B cell (primary cell): ENCODE measurements at regions not wholly inside any gene's neighbourhood (a gene's known extent, or its start where the extent isn't known, plus 50 kb on each side); places are given as distances from the start of the nearest gene placed in this dataset.

Experiments
- ATAC-seq: fragments of 200-7000 bp; cut with Tn5 transposase; one replicate; pipeline ENCODE4 v1.10.0; 2021; ENCODE audit warnings: low read depth, mild to moderate bottlenecking, moderate number of reproducible peaks, moderate library complexity
- CTCF ChIA-PET: fragments of 350-600 bp; sonication (Branson Sonifier 250); formaldehyde crosslinking; loops from one replicate; lab custom pipeline; 2021; ENCODE audit warnings: antibody characterized with exemption, inconsistent platforms; lab: Charles Lee
- POLR2A ChIA-PET: fragments of 350-600 bp; sonication (Branson Sonifier 250); formaldehyde crosslinking; loops from one replicate; lab custom pipeline; 2021; ENCODE audit warnings: antibody characterized with exemption; lab: Charles Lee
- DNase-seq: peaks from one replicate; pipeline ENCODE4 v3.0.0; 2013
- H2AFZ ChIP-seq: 2 replicates; pipeline ENCODE4 v1.6.1; 2012; ENCODE audit warnings: mild to moderate bottlenecking, low read depth, low read length; ENCODE audit not compliant: insufficient read depth, poor library complexity, severe bottlenecking
- H3K27ac ChIP-seq, 2 donors: 1 replicate in 1 of 2; 2 replicates in 1 of 2; pipeline ENCODE4 v1.5.1; 2012 to 2013; ENCODE audit warnings: low read length in 2 of 2, mild to moderate bottlenecking in 2 of 2, moderate library complexity in 1 of 2
- H3K27me3 ChIP-seq, 4 experiments: fragments of 200-600 bp in 1 of 4; sonication (generic) in 1 of 4; replicated peaks in 1 of 4; 1 replicate in 2 of 4; 2 replicates in 2 of 4; pipeline versions ENCODE4 v1.6.1 to v1.7.0; 2013 to 2016; ENCODE audit warnings: low read length in 3 of 4, mild to moderate bottlenecking in 2 of 4, mixed read lengths in 1 of 4, moderate library complexity in 1 of 4; ENCODE audit not compliant: insufficient read depth in 4 of 4, control insufficient read depth in 3 of 4; ENCODE audit errors: control extremely low read depth in 1 of 4
- H3K36me3 ChIP-seq, 2 experiments: replicated peaks in 1 of 2; 1 replicate in 1 of 2; 2 replicates in 1 of 2; pipeline versions ENCODE4 v1.6.1 to v1.7.1; 2013; ENCODE audit warnings: low read length in 1 of 2; ENCODE audit not compliant: insufficient read depth in 2 of 2, control insufficient read depth in 1 of 2; ENCODE audit errors: control extremely low read depth in 1 of 2, extremely low read depth in 1 of 2
- H3K4me1 ChIP-seq, 2 donors: fragments of 200-600 bp in 1 of 2; sonication (generic) in 1 of 2; 1 replicate in 1 of 2; 2 replicates in 1 of 2; pipeline versions ENCODE4 v1.5.1 to v1.6.1; 2013 to 2017; ENCODE audit warnings: low read length in 2 of 2; ENCODE audit not compliant: control insufficient read depth in 2 of 2, insufficient read depth in 2 of 2
- H3K4me2 ChIP-seq: replicated peaks from 2 replicates; pipeline ENCODE3; 2012; ENCODE audit warnings: mild to moderate bottlenecking, low read depth, low read length; ENCODE audit not compliant: poor library complexity, severe bottlenecking
- H3K4me3 ChIP-seq, 5 experiments: fragments of 200-600 bp in 1 of 5; sonication (generic) in 1 of 5; 1 replicate in 3 of 5; 2 replicates in 2 of 5; pipeline versions ENCODE4 v1.5.1 to v1.7.0; 2011 to 2016; ENCODE audit warnings: low read length in 4 of 5, mild to moderate bottlenecking in 4 of 5, low read depth in 2 of 5, control low read depth in 1 of 5, moderate library complexity in 1 of 5; ENCODE audit not compliant: insufficient read depth in 1 of 5; ENCODE audit errors: control extremely low read depth in 1 of 5, extremely low read depth in 1 of 5
- H3K79me2 ChIP-seq: fragments of 200-600 bp; sonication (generic); one replicate; pipeline ENCODE4 v1.6.0; 2016; ENCODE audit warnings: low read length; ENCODE audit not compliant: control insufficient read depth, insufficient read depth
- H3K9ac ChIP-seq: fragments of 200-600 bp; sonication (generic); 2 replicates; pipeline ENCODE4 v1.6.1; 2017; ENCODE audit warnings: mild to moderate bottlenecking, low read length, moderate library complexity
- H3K9me3 ChIP-seq, 3 donors: one replicate each; pipeline versions ENCODE4 v1.6.1 to v1.7.1; 2013; ENCODE audit warnings: low read length in 2 of 3; ENCODE audit not compliant: control insufficient read depth in 2 of 3, insufficient read depth in 1 of 3; ENCODE audit errors: control extremely low read depth in 1 of 3
- H4K20me1 ChIP-seq: 2 replicates; pipeline ENCODE4 v1.6.0; 2012; ENCODE audit warnings: mild to moderate bottlenecking, low read length; ENCODE audit not compliant: insufficient read depth, control insufficient read depth, poor library complexity, severe bottlenecking
- H3K27ac Mint-ChIP-seq: one replicate; pipeline ENCODE4 v1.8.0; 2021; ENCODE audit warnings: mixed read lengths
- H3K27me3 Mint-ChIP-seq: one replicate; pipeline ENCODE4 v1.8.0; 2021; ENCODE audit warnings: mixed read lengths
- H3K4me1 Mint-ChIP-seq: one replicate; pipeline ENCODE4 v1.8.0; 2021; ENCODE audit warnings: mixed read lengths
- H3K4me3 Mint-ChIP-seq: one replicate; pipeline ENCODE4 v1.8.0; 2021; ENCODE audit warnings: mixed read lengths
- H3K9me3 Mint-ChIP-seq: one replicate; pipeline ENCODE4 v1.8.0; 2022; ENCODE audit warnings: mixed read lengths; ENCODE audit not compliant: insufficient read depth
- EZH2 ChIP-seq: IDR thresholded peaks from 2 replicates; pipeline ENCODE4 v1.6.1; 2012; ENCODE audit warnings: borderline replicate concordance, low read depth, mild to moderate bottlenecking, moderate library complexity, low read length; ENCODE audit not compliant: insufficient read depth, poor library complexity, severe bottlenecking
- WGBS: methylation state at CpG from one replicate; pipeline ENCODE4 v1.1.5; 2013; ENCODE audit warnings: missing lambda C conversion rate; ENCODE audit not compliant: insufficient coverage; 5-methylcytosine and 5-hydroxymethylcytosine counted together
- intact Hi-C: fragments of 100-400 bp; cut with micrococcal nuclease; formaldehyde crosslinking; loops from one replicate; pipeline ENCODE4 v1.10.0; 2022
- TF ChIP-seq, protein P1 (sequence below): fragments of 200-600 bp; IDR thresholded peaks from one replicate; pipeline ENCODE4 v1.8.0; 2022; ENCODE audit warnings: antibody characterized with exemption, mild to moderate bottlenecking

DNA sequence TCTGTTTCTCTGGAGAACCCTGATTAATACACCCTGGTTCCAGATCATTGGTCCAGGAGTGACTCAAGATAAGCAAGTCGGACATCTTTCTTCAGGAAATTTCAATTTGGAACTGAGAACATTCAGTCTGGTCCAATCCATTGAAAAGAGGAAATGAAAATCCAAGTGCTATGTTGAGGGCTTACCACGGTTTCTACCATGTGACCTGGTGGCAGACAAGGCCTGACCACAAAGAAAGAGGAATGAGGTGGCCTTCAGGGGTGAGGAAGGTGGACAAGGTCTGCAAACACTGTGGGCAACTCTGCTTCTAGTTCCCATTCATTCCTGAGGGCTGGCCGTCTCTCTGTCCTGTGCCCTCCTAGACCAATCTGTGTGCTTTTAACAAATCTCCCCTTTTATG, 149.2 kb upstream of the GHITM start:
- ATAC-seq (no peak), DNase-seq (peak; percentile 6)
- H3K9me3 ChIP-seq, result no peaks in the 10 kb centered on the region
- H2AFZ ChIP-seq, result no peak overlapping the region
- peaks cover 1% of the 10 kb centered on the region for H3K4me1 Mint-ChIP-seq
- H3K4me3 Mint-ChIP-seq, result no peak overlapping the region
- no peak overlapping the region for H3K9ac ChIP-seq
- no peak overlapping the region for H3K4me2 ChIP-seq
- H3K27me3 Mint-ChIP-seq, result peaks cover 12% of the 10 kb centered on the region
- TF ChIP-seq EZH2, result no peak
- TF ChIP-seq, protein P1, sequence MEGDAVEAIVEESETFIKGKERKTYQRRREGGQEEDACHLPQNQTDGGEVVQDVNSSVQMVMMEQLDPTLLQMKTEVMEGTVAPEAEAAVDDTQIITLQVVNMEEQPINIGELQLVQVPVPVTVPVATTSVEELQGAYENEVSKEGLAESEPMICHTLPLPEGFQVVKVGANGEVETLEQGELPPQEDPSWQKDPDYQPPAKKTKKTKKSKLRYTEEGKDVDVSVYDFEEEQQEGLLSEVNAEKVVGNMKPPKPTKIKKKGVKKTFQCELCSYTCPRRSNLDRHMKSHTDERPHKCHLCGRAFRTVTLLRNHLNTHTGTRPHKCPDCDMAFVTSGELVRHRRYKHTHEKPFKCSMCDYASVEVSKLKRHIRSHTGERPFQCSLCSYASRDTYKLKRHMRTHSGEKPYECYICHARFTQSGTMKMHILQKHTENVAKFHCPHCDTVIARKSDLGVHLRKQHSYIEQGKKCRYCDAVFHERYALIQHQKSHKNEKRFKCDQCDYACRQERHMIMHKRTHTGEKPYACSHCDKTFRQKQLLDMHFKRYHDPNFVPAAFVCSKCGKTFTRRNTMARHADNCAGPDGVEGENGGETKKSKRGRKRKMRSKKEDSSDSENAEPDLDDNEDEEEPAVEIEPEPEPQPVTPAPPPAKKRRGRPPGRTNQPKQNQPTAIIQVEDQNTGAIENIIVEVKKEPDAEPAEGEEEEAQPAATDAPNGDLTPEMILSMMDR, result no peak
- WGBS, result 15% methylated on average over 2 of the region's 3 CpGs
- CTCF ChIA-PET, result no interaction called here
- H3K4me3 ChIP-seq, result no peak overlapping the region
- H3K36me3 ChIP-seq, result no peaks in the 10 kb centered on the region
- intact Hi-C loops, result no loop called here
- no peak overlapping the region for H3K27ac ChIP-seq
- H3K27me3 ChIP-seq, result no peaks in the 10 kb centered on the region
- H3K9me3 Mint-ChIP-seq, result no peaks in the 10 kb centered on the region
- peaks cover 3 to 4% of the 10 kb centered on the region in 2 donors for H3K4me1 ChIP-seq
- POLR2A ChIA-PET, result no interaction called here
- H3K27ac Mint-ChIP-seq, result no peak overlapping the region
- H4K20me1 ChIP-seq, result no peaks in the 10 kb centered on the region
- no peaks in the 10 kb centered on the region for H3K79me2 ChIP-seq

DNA sequence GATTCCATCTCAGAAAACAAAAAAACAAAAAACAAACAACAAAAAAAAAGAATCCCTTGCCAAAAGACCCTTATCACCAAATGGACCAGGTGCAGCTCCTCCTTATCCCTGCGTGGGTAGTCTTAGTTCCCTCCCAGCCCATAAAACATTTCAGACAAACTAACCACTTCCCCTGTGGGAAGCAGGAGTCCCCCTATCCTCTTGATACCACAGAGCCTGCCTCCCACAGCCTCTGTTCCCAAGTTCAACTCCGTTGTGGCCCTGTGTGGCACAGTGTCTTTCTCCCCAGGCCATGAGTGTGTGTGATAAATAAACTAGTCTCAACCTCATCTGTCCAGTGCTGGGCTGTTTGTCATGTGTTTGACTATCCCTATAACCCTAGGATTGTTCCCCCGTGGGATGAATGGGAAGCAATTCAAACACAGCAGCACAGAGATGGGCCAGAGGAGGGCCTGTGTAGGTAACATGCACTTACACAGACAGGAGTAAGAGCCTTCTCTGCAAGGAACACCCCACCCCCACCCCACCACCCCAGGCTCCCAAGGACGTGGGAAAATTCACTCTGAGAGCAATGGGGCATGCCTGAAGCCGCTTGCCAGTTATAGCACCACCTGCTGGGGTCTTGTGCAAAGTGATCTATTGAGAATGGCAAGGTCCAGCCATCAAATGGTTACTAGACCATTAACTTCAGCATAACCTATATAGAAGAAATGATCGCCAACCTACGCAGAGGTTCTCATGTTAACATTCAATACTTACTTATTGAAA, 147.1 kb upstream of the GHITM start:
- ATAC-seq, result no peak
- peaks cover 6% of the 10 kb centered on the region for H3K27me3 Mint-ChIP-seq
- Histone ChIP-seq H3K9me3 (no peaks in the 10 kb centered on the region), H3K36me3 (no peaks in the 10 kb centered on the region), H4K20me1 (no peaks in the 10 kb centered on the region), H3K27me3 (no peaks in the 10 kb centered on the region), H2AFZ (no peak overlapping the region), H3K9ac (no peak overlapping the region), H3K4me3 (no peak overlapping the region), H3K4me2 (no peak overlapping the region), H3K27ac (no peak overlapping the region), H3K4me1 (peaks cover 3 to 4% of the 10 kb centered on the region in 2 donors), H3K79me2 (no peaks in the 10 kb centered on the region)
- H3K4me1 Mint-ChIP-seq, result peaks cover 1% of the 10 kb centered on the region
- no peak for TF ChIP-seq EZH2
- TF ChIP-seq, protein P1, result no peak
- ChIA-PET POLR2A (no interaction called here), CTCF (interaction anchor here (0.6 kb wide), 1 partner anchor 315 kb away, joined by 3 read pairs; no protein-coding TSS in a partner anchor)
- 0% methylated on average over 1 of the region's 7 CpGs for WGBS
- intact Hi-C loops, result no loop called here
- no peak overlapping the region for H3K27ac Mint-ChIP-seq
- no peak for DNase-seq
- no peak overlapping the region for H3K4me3 Mint-ChIP-seq
- no peaks in the 10 kb centered on the region for H3K9me3 Mint-ChIP-seq
